Erythroblast (primary cell): ENCODE measurements at regions not wholly inside any gene's neighbourhood (a gene's known extent, or its start where the extent isn't known, plus 50 kb on each side); places are given as distances from the start of the nearest gene placed in this dataset.

Source experiments
- DNase-seq, 2 experiments: peaks; one replicate each; lab custom pipeline; 2025; lab: John Stamatoyannopoulos, UW
- GATA1 ChIP-seq: IDR thresholded peaks from 2 replicates; pipeline ENCODE4 v1.6.1; 2011; ENCODE audit warnings: low read depth, mild to moderate bottlenecking, control low read depth, low read length, moderate library complexity
- POLR2A ChIP-seq: IDR thresholded peaks from 2 replicates; pipeline ENCODE4 v1.6.1; 2011; ENCODE audit warnings: mild to moderate bottlenecking, low read length

DNA sequence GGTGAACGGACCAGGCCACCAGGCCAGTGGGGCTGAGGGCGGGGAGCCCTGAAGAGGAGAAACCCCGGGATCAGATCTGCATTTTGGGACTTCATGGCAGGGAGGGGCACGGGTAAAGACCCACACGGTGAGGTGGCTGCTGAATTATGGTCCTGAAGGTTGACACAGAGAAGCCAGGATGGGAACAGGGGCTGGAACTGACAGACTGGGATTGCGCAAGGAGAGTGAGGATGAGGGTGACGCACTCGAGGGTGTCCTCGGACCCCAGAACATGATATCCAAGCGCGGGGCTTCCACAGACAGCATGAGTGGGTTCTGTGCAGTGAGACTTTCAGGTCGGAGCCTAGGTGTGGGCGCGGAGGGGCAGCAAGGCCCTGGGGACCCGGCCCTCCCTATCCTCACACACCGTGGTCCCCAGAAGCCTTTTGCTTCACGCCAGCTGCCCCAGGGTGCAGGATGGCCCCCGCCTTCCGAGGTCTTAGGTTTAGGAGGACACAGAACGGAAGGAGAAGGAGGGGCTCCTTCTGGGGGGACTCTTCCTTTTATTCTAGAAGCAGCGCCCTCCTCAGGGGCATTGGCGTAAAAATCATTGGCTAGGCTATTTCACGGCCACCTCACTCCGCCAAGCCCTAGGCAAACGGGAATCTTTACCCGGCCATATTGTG is 416.8 kb upstream of the HS6ST1 start:
- TF ChIP-seq POLR2A: no peak
- no peak for TF ChIP-seq GATA1
- DNase-seq: no peak

DNA sequence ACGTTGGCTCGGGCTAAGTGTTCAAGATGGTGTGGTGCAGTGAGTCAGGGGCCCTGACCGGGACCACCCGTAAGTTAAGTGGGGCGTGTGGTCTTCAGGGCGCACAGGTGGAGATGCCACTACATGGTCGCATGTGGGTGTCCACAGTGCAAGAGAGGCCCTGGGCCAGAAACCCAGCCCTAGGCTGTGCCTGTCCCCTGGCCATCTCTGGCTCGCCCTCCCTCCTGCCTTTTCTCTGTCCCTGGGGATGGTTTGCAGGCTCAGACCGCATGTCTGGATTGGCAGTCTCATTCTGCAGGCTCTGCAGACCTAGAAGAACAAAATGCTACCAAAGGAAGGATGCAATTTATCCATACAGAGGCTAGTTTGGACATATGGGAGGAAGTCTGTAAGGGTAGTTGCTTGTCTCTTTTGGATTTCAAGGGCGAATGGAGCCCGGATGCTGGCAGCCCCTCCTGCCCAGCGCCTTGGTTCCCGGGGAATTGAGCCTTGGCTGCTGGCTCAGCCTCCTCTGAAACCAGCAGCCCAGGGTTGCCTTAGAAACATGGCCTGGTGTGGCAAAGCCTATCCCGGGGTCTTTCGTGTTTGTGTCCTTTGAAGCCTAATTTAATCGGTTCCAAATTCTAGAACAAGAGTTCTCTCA is 417.5 kb upstream of the HS6ST1 start:
- TF ChIP-seq GATA1: no peak
- no peak for TF ChIP-seq POLR2A
- no peak for DNase-seq

- TF ChIP-seq GATA1 (no peak), POLR2A (no peak)
These were observed 418.2 kb upstream of the HS6ST1 start for GRCh38 chr2:128736689-128737545.

DNA sequence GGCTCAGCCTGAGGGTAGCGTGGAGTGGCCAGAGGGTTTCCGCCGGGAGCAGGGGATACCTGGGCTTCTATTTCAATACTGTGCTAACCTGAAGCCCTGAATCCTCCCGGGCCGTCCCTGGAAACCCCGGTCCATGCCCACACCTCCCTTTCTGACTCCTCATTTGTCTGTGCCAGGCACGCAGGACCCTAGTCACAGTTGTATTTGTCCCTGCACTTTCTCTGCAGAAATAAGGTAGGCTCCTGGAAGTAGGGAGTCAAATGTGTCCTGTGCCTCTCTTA is 418.8 kb upstream of the HS6ST1 start:
- TF ChIP-seq GATA1 (no peak), POLR2A (no peak)
- no peak for DNase-seq

More at GRCh38 chr2:128736689-128737545, 418.2 kb upstream of the HS6ST1 start:
- DNase-seq: peak; percentile 61 to 74

GRCh38 chr2:128738446-128739110 is 419.9 kb upstream of the HS6ST1 start:
- TF ChIP-seq POLR2A (no peak), GATA1 (no peak)
- no peak for DNase-seq

GRCh38 chr2:128742467-128742866 is 423.8 kb upstream of the HS6ST1 start:
- no peak for DNase-seq
- TF ChIP-seq GATA1 (no peak), POLR2A (no peak)

DNA sequence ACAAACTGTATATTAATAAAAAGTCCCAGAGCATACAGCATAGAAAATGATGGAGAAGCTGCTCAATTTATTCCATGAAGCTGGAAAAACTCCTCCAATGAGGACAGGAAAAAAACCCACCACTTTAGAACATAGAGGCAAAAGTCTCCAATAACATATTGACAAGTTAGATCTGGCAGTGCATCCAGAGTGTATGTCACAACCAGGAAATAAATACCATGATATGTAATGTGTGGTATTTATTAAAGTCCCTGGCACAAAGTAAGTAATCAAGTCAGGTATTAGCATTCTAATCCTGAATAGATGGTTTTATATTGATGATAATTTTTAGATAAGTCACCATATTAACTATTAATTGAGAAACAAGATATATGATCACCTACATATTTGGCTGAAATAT is 427.3 kb upstream of the HS6ST1 start:
- TF ChIP-seq POLR2A (no peak), GATA1 (no peak)
- no peak for DNase-seq

- DNase-seq: no peak
- TF ChIP-seq GATA1: no peak
- no peak for TF ChIP-seq POLR2A
These were observed 427.7 kb upstream of the HS6ST1 start for GRCh38 chr2:128746356-128746755.

DNA sequence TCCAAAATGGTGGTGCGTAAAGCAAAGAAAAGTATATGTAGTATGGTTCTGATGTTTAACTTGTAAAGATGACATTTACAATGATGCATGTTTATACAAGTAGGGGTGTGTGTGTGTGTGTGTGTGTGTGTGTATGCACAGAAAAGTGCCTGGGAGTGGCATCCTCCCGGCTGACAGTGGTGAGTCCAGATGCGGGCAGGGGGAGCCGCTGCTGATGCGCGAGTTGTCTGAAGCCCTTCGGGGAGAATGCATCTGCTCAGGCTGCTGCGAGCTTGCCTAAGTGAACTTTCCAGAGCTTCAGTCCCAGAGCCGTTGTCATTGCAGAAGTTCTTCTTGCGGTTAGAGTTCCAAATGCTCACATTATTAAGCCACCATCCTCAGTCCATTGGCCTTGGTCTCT is 429.7 kb upstream of the HS6ST1 start:
- DNase-seq: no peak
- TF ChIP-seq GATA1 (no peak), POLR2A (no peak)

DNA sequence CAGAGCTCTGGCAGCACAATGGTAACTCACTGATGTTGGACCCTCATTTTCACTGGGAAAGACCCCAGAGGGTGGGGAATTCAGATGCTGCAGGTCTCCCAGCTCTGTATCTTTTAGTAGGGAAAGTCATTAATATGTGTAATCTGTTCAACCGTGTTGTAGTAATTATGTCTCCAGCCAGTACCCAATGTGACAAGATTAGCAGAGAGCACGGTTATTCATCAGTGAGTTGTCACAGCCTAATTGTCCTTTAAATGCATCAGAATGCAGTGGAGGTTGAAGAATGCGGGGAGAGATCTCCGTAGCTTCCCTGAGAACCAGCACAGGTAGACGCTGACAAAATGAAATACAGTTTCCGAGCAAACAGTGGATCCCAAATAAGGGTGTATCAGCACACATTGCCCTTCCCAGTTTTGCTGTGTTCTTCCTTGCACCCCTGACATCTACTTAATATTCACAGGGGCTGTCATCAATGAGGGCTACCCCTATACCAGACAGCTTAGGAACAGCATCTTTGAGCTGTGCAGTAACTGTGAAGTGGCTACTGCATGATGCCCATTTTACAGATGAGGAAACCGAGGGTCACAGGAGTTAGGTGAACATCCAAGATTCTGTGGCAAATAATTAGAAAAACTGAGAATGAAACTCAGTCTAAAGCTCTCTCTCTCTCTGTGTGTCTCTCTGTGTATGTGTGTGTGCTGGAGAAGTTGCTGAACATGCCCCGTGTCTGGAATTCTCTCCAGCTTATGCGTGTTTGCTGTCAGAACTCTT is 430.4 kb upstream of the HS6ST1 start:
- TF ChIP-seq POLR2A (no peak), GATA1 (no peak)
- no peak for DNase-seq

- TF ChIP-seq GATA1 (no peak), POLR2A (no peak)
- no peak for DNase-seq
These were observed 431.9 kb upstream of the HS6ST1 start for GRCh38 chr2:128750328-128751165.

GRCh38 chr2:128751746-128752145 is 433.1 kb upstream of the HS6ST1 start:
- DNase-seq: no peak
- TF ChIP-seq POLR2A: no peak
- no peak for TF ChIP-seq GATA1
